Esophagus squamous epithelium (tissue), 5 donors: ENCODE measurements at regions not wholly inside any gene's neighbourhood (a gene's known extent, or its start where the extent isn't known, plus 50 kb on each side); places are given as distances from the start of the nearest gene placed in this dataset.

Source experiments
- DNase-seq: peaks from one replicate; lab custom pipeline; 2025; lab: John Stamatoyannopoulos, UW
- H3K27ac ChIP-seq, 4 donors: fragments of 200-600 bp; sonication (generic); one replicate each; pipeline ENCODE4 v1.5.1; 2016 to 2019; ENCODE audit warnings: mild to moderate bottlenecking in 1 of 4
- H3K27me3 ChIP-seq, 4 donors: fragments of 200-600 bp; sonication (generic); 1 replicate in 3 of 4; 2 replicates in 1 of 4; pipeline versions ENCODE4 v1.5.1 to v1.6.0; 2017 to 2021; ENCODE audit warnings: antibody characterized with exemption in 1 of 4
- H3K36me3 ChIP-seq, 3 donors: fragments of 200-600 bp; sonication (generic); one replicate each; pipeline ENCODE4 v1.5.1; 2016 to 2019
- H3K4me1 ChIP-seq, 3 donors: fragments of 200-600 bp; sonication (generic); one replicate each; pipeline ENCODE4 v1.5.1; 2017 to 2019
- H3K4me3 ChIP-seq, 4 donors: fragments of 200-600 bp; sonication (generic); 1 replicate in 3 of 4; 2 replicates in 1 of 4; pipeline ENCODE4 v1.5.1; 2016 to 2019; ENCODE audit warnings: mild to moderate bottlenecking in 2 of 4, moderate library complexity in 1 of 4
- H3K9me3 ChIP-seq, 3 donors: fragments of 200-600 bp; sonication (generic); one replicate each; pipeline ENCODE4 v1.5.1; 2016 to 2019
- CTCF ChIP-seq, 6 experiments: fragments of 450-650 bp in 4 of 6; fragments of 200-600 bp in 2 of 6; sonication (generic) in 2 of 6; IDR thresholded peaks; one replicate each; pipeline ENCODE4 v1.5.1; 2016 to 2019; ENCODE audit warnings: antibody characterized with exemption in 6 of 6, mild to moderate bottlenecking in 4 of 6, moderate library complexity in 4 of 6
- POLR2A ChIP-seq, 4 donors: fragments of 450-650 bp; IDR thresholded peaks; one replicate each; pipeline ENCODE4 v1.6.1; 2017; ENCODE audit warnings: antibody characterized with exemption in 4 of 4, mild to moderate bottlenecking in 4 of 4, moderate library complexity in 3 of 4
- WGBS, 2 donors: methylation state at CpG; one replicate each; pipeline ENCODE4 v1.1.5; 2018; 5-methylcytosine and 5-hydroxymethylcytosine counted together
- intact Hi-C: fragments of 100-400 bp; cut with DNase I; formaldehyde crosslinking; loops from one replicate; pipeline ENCODE4 v1.15.0; 2022
- donor health status: DM: yes; HTN: yes; CAD: no.

GRCh38 chr2:66239655-66240054 is 195.3 kb upstream of the MEIS1 start:
- H3K9me3 ChIP-seq = no peaks in the 10 kb centered on the region
- 36 to 49% methylated on average over 5 to 7 of the region's 7 CpGs for WGBS, 2 donors
- DNase-seq = no peak
- H3K27me3 ChIP-seq = no peaks in the 10 kb centered on the region
- no peak overlapping the region for H3K4me3 ChIP-seq
- H3K27ac ChIP-seq = peak overlapping the region in 3 of 4 donors; percentile 4 to 70 (median 48)
- peaks cover 10 to 75% (median 18%) of the 10 kb centered on the region in 3 donors for H3K4me1 ChIP-seq
- no peak for TF ChIP-seq CTCF (IDR thresholded peaks at IDR 0.05)
- no peak for TF ChIP-seq POLR2A (IDR thresholded peaks at IDR 0.05)
- intact Hi-C loops = no loop called here
- H3K36me3 ChIP-seq = no peaks in the 10 kb centered on the region

GRCh38 chr2:66237803-66238379 is 197.0 kb upstream of the MEIS1 start:
- intact Hi-C loops = no loop called here
- H3K9me3 ChIP-seq = no peaks in the 10 kb centered on the region
- no peak overlapping the region for H3K4me3 ChIP-seq
- no peak for DNase-seq
- peak overlapping the region; percentile 15 to 56 (median 48) for H3K27ac ChIP-seq
- TF ChIP-seq CTCF (IDR thresholded peaks at IDR 0.05) = no peak
- TF ChIP-seq POLR2A (IDR thresholded peaks at IDR 0.05) = no peak
- WGBS, 2 donors = 48 to 55% methylated on average over 6 of the region's 6 CpGs
- no peaks in the 10 kb centered on the region for H3K36me3 ChIP-seq
- no peaks in the 10 kb centered on the region for H3K27me3 ChIP-seq
- peaks cover 10 to 93% (median 18%) of the 10 kb centered on the region in 3 donors for H3K4me1 ChIP-seq

GRCh38 chr2:66236816-66237802 is 197.8 kb upstream of the MEIS1 start:
- intact Hi-C loops = no loop called here
- WGBS, 2 donors = 72 to 76% methylated on average over 11 to 15 of the region's 18 CpGs
- Histone ChIP-seq H3K4me3 (no peak overlapping the region), H3K36me3 (no peaks in the 10 kb centered on the region), H3K4me1 (peaks cover 10 to 86% (median 18%) of the 10 kb centered on the region in 3 donors), H3K9me3 (no peaks in the 10 kb centered on the region), H3K27me3 (no peaks in the 10 kb centered on the region), H3K27ac (peak overlapping the region; percentile 9 to 56 (median 48))
- TF ChIP-seq CTCF (IDR thresholded peaks at IDR 0.05) (no peak), POLR2A (IDR thresholded peaks at IDR 0.05) (no peak)
- no peak for DNase-seq

- TF ChIP-seq CTCF (IDR thresholded peaks at IDR 0.05) (no peak), POLR2A (IDR thresholded peaks at IDR 0.05) (no peak)
- 59 to 71% methylated on average over 8 to 9 of the region's 9 CpGs for WGBS, 2 donors
- DNase-seq = no peak
- Histone ChIP-seq H3K27ac (peak overlapping the region in 3 of 4 donors; percentile 29 to 54 (median 51)), H3K9me3 (no peaks in the 10 kb centered on the region), H3K27me3 (no peaks in the 10 kb centered on the region), H3K4me3 (no peak overlapping the region), H3K36me3 (no peaks in the 10 kb centered on the region), H3K4me1 (peaks cover 10 to 78% (median 18%) of the 10 kb centered on the region in 3 donors)
- intact Hi-C loops = no loop called here
These were observed 198.7 kb upstream of the MEIS1 start for GRCh38 chr2:66236067-66236685.
